ENCODE measurements at regions not wholly inside any gene's neighbourhood (a gene's known extent, or its start where the extent isn't known, plus 50 kb on each side); places are given as distances from the start of the nearest gene placed in this dataset.

GRCh38 chr14:85444635-85445034, 85.3 kb upstream of the FLRT2 start:
- Mint-ChIP-seq H3K27ac (no peak overlapping the region), H3K27me3 (ENCODE audit: insufficient read depth, low read depth, poor library complexity) (no peaks in the 10 kb centered on the region), H3K9me3 (no peaks in the 10 kb centered on the region), H3K4me3 (no peak overlapping the region), H3K4me1 (no peaks in the 10 kb centered on the region), H3K36me3 (ENCODE audit: low read depth) (no peaks in the 10 kb centered on the region)
- no peaks in the 10 kb centered on the region for H3K79me2 ChIP-seq (replicated peaks; ENCODE audit: insufficient read depth)
- no peak overlapping the region for H3K4me2 ChIP-seq
- DNase-seq (ENCODE audit: low spot score) = no peak
- no peaks in the 10 kb centered on the region for H3K9me2 ChIP-seq (ENCODE audit: insufficient read depth)
- no peak overlapping the region for H3K27ac ChIP-seq (ENCODE audit: low read depth)
- no peaks in the 10 kb centered on the region for H3K4me1 ChIP-seq (ENCODE audit: insufficient read depth)
- H4K20me1 ChIP-seq (replicated peaks; ENCODE audit: insufficient read depth) = no peaks in the 10 kb centered on the region
- H3F3A ChIP-seq (replicated peaks; ENCODE audit: low read depth) = no peaks in the 10 kb centered on the region
- no peaks in the 10 kb centered on the region for H3K36me3 ChIP-seq (ENCODE audit: insufficient read depth)
- no peak for TF ChIP-seq ZNF331 (CRISPR knock-in tag; IDR thresholded peaks at IDR 0.05; ENCODE audit: low read depth)
- TF ChIP-seq CTCF (conservative IDR thresholded peaks at IDR 0.05; ENCODE audit: low read depth in 2 of 2) = no peak
- no peak for TF ChIP-seq CREB1 (CRISPR knock-in tag; IDR thresholded peaks at IDR 0.05; ENCODE audit: low read depth)
- TF ChIP-seq EZH2phosphoT487 (IDR thresholded peaks at IDR 0.05; ENCODE audit: unreplicated experiment) = no peak
- no peak for TF ChIP-seq REST (IDR thresholded peaks at IDR 0.05; ENCODE audit: unreplicated experiment)
- H2AFZ ChIP-seq = no peak overlapping the region; the same call in 1 of the 2 replicates
- no peak for ATAC-seq
- H3K27me3 ChIP-seq (ENCODE audit: insufficient read depth) = no peaks in the 10 kb centered on the region
- H3K4me3 ChIP-seq = no peak overlapping the region

GRCh38 chr14:85445151-85445795, 84.7 kb upstream of the FLRT2 start:
- no peaks in the 10 kb centered on the region for H3K4me1 Mint-ChIP-seq
- no peak for DNase-seq (ENCODE audit: low spot score)
- H3F3A ChIP-seq (replicated peaks; ENCODE audit: low read depth) = no peaks in the 10 kb centered on the region
- H3K9me2 ChIP-seq (ENCODE audit: insufficient read depth) = no peaks in the 10 kb centered on the region
- no peak for ATAC-seq
- no peak overlapping the region for H3K27ac Mint-ChIP-seq
- no peak overlapping the region for H3K4me2 ChIP-seq
- no peaks in the 10 kb centered on the region for H3K36me3 Mint-ChIP-seq (ENCODE audit: low read depth)
- no peak overlapping the region; the same call in 1 of the 2 replicates for H2AFZ ChIP-seq
- no peaks in the 10 kb centered on the region for H3K4me1 ChIP-seq (ENCODE audit: insufficient read depth)
- no peaks in the 10 kb centered on the region for H3K27me3 Mint-ChIP-seq (ENCODE audit: insufficient read depth, low read depth, poor library complexity)
- no peaks in the 10 kb centered on the region for H4K20me1 ChIP-seq (replicated peaks; ENCODE audit: insufficient read depth)
- no peak overlapping the region for H3K4me3 Mint-ChIP-seq
- H3K79me2 ChIP-seq (replicated peaks; ENCODE audit: insufficient read depth) = no peaks in the 10 kb centered on the region
- H3K36me3 ChIP-seq (ENCODE audit: insufficient read depth) = no peaks in the 10 kb centered on the region
- H3K27me3 ChIP-seq (ENCODE audit: insufficient read depth) = no peaks in the 10 kb centered on the region
- no peak overlapping the region for H3K27ac ChIP-seq (ENCODE audit: low read depth)
- H3K9me3 Mint-ChIP-seq = no peaks in the 10 kb centered on the region
- no peak overlapping the region for H3K4me3 ChIP-seq
- TF ChIP-seq EZH2phosphoT487 (IDR thresholded peaks at IDR 0.05; ENCODE audit: unreplicated experiment) = no peak
- TF ChIP-seq ETS1 (IDR thresholded peaks at IDR 0.05) = no peak
- no peak for TF ChIP-seq NANOG (IDR thresholded peaks at IDR 0.05; ENCODE audit: borderline replicate concordance)
- TF ChIP-seq CREB1 (CRISPR knock-in tag; IDR thresholded peaks at IDR 0.05; ENCODE audit: low read depth) = no peak
- no peak for TF ChIP-seq ZNF114 (CRISPR knock-in tag; IDR thresholded peaks at IDR 0.05)

Measured in GM23338 (cell line).